Esophagus muscularis mucosa (tissue), 3 donors: ENCODE measurements at regions not wholly inside any gene's neighbourhood (a gene's known extent, or its start where the extent isn't known, plus 50 kb on each side); places are given as distances from the start of the nearest gene placed in this dataset.

Experiments
- CTCF ChIP-seq, 3 experiments: fragments of 200-600 bp in 2 of 3; fragments of 450-650 bp in 1 of 3; sonication (generic) in 2 of 3; IDR thresholded peaks; one replicate each; pipeline ENCODE4 v1.5.1; 2017 to 2019; ENCODE audit warnings: antibody characterized with exemption in 3 of 3, mild to moderate bottlenecking in 2 of 3, moderate library complexity in 1 of 3
- POLR2A ChIP-seq: fragments of 450-650 bp; IDR thresholded peaks from one replicate; pipeline ENCODE4 v1.6.1; 2017; ENCODE audit warnings: antibody characterized with exemption, moderate library complexity, mild to moderate bottlenecking, low read depth
- POLR2AphosphoS5 ChIP-seq, 2 donors: sonication (generic); formaldehyde crosslinking; IDR thresholded peaks; one replicate each; pipeline ENCODE4 v1.6.1; 2017; ENCODE audit warnings: antibody characterized with exemption in 2 of 2

- TF ChIP-seq CTCF (IDR thresholded peaks at IDR 0.05) (no peak), POLR2AphosphoS5 (IDR thresholded peaks at IDR 0.05) (no peak), POLR2A (no peak)
Observed at GRCh38 chr2:41878056-41878455, 169.8 kb upstream of the PKDCC start.
